HG03039 (cell line): ENCODE measurements at regions not wholly inside any gene's neighbourhood (a gene's known extent, or its start where the extent isn't known, plus 50 kb on each side); places are given as distances from the start of the nearest gene placed in this dataset.

Experiments
- ATAC-seq: cut with Tn5 transposase; IDR thresholded peaks from one replicate; pipeline ENCODE4 v1.9.1; 2021; ENCODE audit warnings: mild to moderate bottlenecking, moderate library complexity; ENCODE audit not compliant: unreplicated experiment

- no peak for ATAC-seq
Measured at GRCh38 chr13:48761256-48761655, 107.5 kb downstream of the CYSLTR2 start.

- ATAC-seq: no peak
Measured at GRCh38 chr13:48769107-48769704, 115.5 kb downstream of the CYSLTR2 start.

- ATAC-seq: no peak
Measured at GRCh38 chr13:48770372-48770771, 116.6 kb downstream of the CYSLTR2 start.

- no peak for ATAC-seq
Measured at GRCh38 chr13:48772908-48773307, 119.2 kb downstream of the CYSLTR2 start.

- no peak for ATAC-seq
Measured at GRCh38 chr13:48773531-48774275, 120.0 kb downstream of the CYSLTR2 start.

- ATAC-seq: no peak
Measured at GRCh38 chr13:48775285-48775684, 121.6 kb downstream of the CYSLTR2 start.

- ATAC-seq: no peak
Measured at GRCh38 chr13:48775804-48776203, 122.1 kb downstream of the CYSLTR2 start.

GRCh38 chr13:48776401-48776800, 122.7 kb downstream of the CYSLTR2 start:
- ATAC-seq: no peak

- ATAC-seq: no peak
Measured at GRCh38 chr13:48778610-48779009, 124.9 kb downstream of the CYSLTR2 start.

- ATAC-seq: no peak
Measured at GRCh38 chr13:48780713-48781341, 127.1 kb downstream of the CYSLTR2 start.

GRCh38 chr13:48782429-48782840, 128.7 kb downstream of the CYSLTR2 start:
- no peak for ATAC-seq

GRCh38 chr13:48783181-48783630, 129.5 kb downstream of the CYSLTR2 start:
- no peak for ATAC-seq

- ATAC-seq: no peak
Measured at GRCh38 chr13:48783695-48784230, 130.0 kb downstream of the CYSLTR2 start.

GRCh38 chr13:48784916-48785548, 131.3 kb downstream of the CYSLTR2 start:
- no peak for ATAC-seq

GRCh38 chr13:48790199-48790598, 136.5 kb downstream of the CYSLTR2 start:
- no peak for ATAC-seq

- ATAC-seq: no peak
Measured at GRCh38 chr13:48790966-48791365, 137.2 kb downstream of the CYSLTR2 start.

- ATAC-seq: no peak
Measured at GRCh38 chr13:48797127-48797526, 143.4 kb downstream of the CYSLTR2 start.

- no peak for ATAC-seq
Measured at GRCh38 chr13:48797761-48798160, 144.0 kb downstream of the CYSLTR2 start.

- no peak for ATAC-seq
Measured at GRCh38 chr13:48798180-48798579, 144.5 kb downstream of the CYSLTR2 start.

- no peak for ATAC-seq
Measured at GRCh38 chr13:48801255-48801654, 147.5 kb downstream of the CYSLTR2 start.
